ENCODE measurements at regions not wholly inside any gene's neighbourhood (a gene's known extent, or its start where the extent isn't known, plus 50 kb on each side); places are given as distances from the start of the nearest gene placed in this dataset.

DNA sequence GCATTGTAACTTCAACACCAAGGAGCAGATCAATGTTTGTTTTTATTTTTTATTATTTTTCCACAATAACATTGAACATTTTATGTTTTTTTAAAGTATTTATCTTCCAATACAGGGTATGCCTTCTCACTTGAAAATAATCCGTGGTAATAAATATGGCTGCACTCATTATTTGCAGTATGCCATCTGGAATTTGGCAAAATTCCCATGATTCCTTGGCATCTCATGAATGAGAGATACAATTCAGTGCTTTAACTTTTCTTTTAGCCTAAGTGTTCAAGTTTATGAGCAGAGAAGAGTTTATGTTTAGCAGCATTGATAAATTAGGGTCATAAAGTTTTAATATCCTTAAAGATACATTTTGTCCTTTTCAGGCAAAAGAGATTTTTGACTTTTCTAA lies 1109.6 kb upstream of the ATXN8OS start:
- CTCF ChIA-PET = no interaction called here
- TF ChIP-seq ZNF514 (tag by site-specific recombination; IDR thresholded peaks at IDR 0.05) (no peak), ZFP41 (tag by site-specific recombination; IDR thresholded peaks at IDR 0.05; ENCODE audit: borderline replicate concordance) (no peak), ZNF341 (tag by site-specific recombination; IDR thresholded peaks at IDR 0.05; ENCODE audit: low read depth) (no peak), YY1 (tag by site-specific recombination; IDR thresholded peaks at IDR 0.05) (no peak), ZBTB20 (tag by site-specific recombination; IDR thresholded peaks at IDR 0.05) (no peak), ZSCAN23 (tag by site-specific recombination; IDR thresholded peaks at IDR 0.05) (no peak), ZNF433 (tag by site-specific recombination; IDR thresholded peaks at IDR 0.05; ENCODE audit: low read depth) (no peak), YY2 (tag by site-specific recombination; IDR thresholded peaks at IDR 0.05) (no peak), ZNF366 (tag by site-specific recombination; conservative IDR thresholded peaks at IDR 0.05) (no peak), ZBTB1 (tag by site-specific recombination; IDR thresholded peaks at IDR 0.05) (no peak), ZIC2 (tag by site-specific recombination; IDR thresholded peaks at IDR 0.05) (no peak), ZBTB48 (tag by site-specific recombination; IDR thresholded peaks at IDR 0.05) (no peak)
- TF ChIP-seq, protein P1, sequence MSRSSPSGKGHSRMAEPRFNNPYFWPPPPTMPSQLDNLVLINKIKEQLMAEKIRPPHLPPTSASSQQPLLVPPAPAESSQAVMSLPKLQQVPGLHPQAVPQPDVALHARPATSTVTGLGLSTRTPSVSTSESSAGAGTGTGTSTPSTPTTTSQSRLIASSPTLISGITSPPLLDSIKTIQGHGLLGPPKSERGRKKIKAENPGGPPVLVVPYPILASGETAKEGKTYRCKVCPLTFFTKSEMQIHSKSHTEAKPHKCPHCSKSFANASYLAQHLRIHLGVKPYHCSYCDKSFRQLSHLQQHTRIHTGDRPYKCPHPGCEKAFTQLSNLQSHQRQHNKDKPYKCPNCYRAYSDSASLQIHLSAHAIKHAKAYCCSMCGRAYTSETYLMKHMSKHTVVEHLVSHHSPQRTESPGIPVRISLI (tag by site-specific recombination; IDR thresholded peaks at IDR 0.05) = no peak
- TF ChIP-seq, protein P2, sequence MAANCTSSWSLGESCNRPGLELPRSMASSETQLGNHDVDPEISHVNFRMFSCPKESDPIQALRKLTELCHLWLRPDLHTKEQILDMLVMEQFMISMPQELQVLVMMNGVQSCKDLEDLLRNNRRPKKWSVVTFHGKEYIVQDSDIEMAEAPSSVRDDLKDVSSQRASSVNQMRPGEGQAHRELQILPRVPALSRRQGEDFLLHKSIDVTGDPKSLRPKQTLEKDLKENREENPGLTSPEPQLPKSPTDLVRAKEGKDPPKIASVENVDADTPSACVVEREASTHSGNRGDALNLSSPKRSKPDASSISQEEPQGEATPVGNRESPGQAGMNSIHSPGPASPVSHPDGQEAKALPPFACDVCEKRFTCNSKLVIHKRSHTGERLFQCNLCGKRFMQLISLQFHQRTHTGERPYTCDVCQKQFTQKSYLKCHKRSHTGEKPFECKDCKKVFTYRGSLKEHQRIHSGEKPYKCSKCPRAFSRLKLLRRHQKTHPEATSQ (tag by site-specific recombination; IDR thresholded peaks at IDR 0.05) = no peak
- TF ChIP-seq, protein P3, sequence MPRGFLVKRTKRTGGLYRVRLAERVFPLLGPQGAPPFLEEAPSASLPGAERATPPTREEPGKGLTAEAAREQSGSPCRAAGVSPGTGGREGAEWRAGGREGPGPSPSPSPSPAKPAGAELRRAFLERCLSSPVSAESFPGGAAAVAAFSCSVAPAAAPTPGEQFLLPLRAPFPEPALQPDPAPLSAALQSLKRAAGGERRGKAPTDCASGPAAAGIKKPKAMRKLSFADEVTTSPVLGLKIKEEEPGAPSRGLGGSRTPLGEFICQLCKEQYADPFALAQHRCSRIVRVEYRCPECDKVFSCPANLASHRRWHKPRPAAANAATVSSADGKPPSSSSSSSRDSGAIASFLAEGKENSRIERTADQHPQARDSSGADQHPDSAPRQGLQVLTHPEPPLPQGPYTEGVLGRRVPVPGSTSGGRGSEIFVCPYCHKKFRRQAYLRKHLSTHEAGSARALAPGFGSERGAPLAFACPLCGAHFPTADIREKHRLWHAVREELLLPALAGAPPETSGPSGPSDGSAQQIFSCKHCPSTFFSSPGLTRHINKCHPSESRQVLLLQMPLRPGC (tag by site-specific recombination; IDR thresholded peaks at IDR 0.05) = no peak
- H3K9me3 ChIP-seq (ENCODE audit: control insufficient read depth, insufficient read depth, low read depth, low read length) = no peaks in the 10 kb centered on the region

DNA sequence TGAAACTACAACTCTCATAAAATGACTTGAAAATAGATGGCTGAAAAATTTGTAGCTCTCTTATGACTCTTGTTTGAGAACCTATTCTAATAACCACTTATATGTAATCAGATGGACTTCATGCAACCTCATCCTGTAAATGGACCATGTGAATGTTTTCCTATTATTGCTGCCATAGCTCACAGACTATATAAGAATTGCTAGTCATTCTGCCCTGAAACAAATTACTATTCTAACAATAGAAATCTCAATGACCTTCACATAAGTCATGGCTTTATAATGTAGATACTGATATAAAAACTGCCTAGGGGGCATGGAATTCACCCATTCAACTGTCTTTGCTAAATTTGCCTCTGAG lies 1111.0 kb upstream of the ATXN8OS start:
- Histone ChIP-seq H3K4me3 (ENCODE audit: low read depth, low read length) (no peak overlapping the region), H3K9me3 (ENCODE audit: control insufficient read depth, insufficient read depth, low read depth, low read length) (no peaks in the 10 kb centered on the region), H3K4me1 (ENCODE audit: control insufficient read depth, insufficient read depth, low read length) (no peaks in the 10 kb centered on the region), H3K27ac (ENCODE audit: extremely low read depth, low read depth, low read length) (no peak overlapping the region), H3K36me3 (ENCODE audit: control insufficient read depth in 2 of 2, insufficient read depth in 1 of 2, low read length in 2 of 2) (no peaks in the 10 kb centered on the region)
- ChIA-PET POLR2A (no interaction called here), CTCF (no interaction called here)
- TF ChIP-seq ZBTB20 (tag by site-specific recombination; IDR thresholded peaks at IDR 0.05) (no peak), ZBTB7A (tag by site-specific recombination; IDR thresholded peaks at IDR 0.05; ENCODE audit: low read depth) (no peak), ZNF175 (tag by site-specific recombination; IDR thresholded peaks at IDR 0.05) (no peak), ZFP3 (tag by site-specific recombination; IDR thresholded peaks at IDR 0.05; ENCODE audit: low read depth) (no peak), BCL11B (tag by site-specific recombination; IDR thresholded peaks at IDR 0.05; ENCODE audit: low read depth) (no peak)
- TF ChIP-seq, protein P4, sequence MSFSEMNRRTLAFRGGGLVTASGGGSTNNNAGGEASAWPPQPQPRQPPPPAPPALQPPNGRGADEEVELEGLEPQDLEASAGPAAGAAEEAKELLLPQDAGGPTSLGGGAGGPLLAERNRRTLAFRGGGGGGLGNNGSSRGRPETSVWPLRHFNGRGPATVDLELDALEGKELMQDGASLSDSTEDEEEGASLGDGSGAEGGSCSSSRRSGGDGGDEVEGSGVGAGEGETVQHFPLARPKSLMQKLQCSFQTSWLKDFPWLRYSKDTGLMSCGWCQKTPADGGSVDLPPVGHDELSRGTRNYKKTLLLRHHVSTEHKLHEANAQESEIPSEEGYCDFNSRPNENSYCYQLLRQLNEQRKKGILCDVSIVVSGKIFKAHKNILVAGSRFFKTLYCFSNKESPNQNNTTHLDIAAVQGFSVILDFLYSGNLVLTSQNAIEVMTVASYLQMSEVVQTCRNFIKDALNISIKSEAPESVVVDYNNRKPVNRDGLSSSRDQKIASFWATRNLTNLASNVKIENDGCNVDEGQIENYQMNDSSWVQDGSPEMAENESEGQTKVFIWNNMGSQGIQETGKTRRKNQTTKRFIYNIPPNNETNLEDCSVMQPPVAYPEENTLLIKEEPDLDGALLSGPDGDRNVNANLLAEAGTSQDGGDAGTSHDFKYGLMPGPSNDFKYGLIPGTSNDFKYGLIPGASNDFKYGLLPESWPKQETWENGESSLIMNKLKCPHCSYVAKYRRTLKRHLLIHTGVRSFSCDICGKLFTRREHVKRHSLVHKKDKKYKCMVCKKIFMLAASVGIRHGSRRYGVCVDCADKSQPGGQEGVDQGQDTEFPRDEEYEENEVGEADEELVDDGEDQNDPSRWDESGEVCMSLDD (tag by site-specific recombination; IDR thresholded peaks at IDR 0.05) = no peak
- TF ChIP-seq, protein P5, sequence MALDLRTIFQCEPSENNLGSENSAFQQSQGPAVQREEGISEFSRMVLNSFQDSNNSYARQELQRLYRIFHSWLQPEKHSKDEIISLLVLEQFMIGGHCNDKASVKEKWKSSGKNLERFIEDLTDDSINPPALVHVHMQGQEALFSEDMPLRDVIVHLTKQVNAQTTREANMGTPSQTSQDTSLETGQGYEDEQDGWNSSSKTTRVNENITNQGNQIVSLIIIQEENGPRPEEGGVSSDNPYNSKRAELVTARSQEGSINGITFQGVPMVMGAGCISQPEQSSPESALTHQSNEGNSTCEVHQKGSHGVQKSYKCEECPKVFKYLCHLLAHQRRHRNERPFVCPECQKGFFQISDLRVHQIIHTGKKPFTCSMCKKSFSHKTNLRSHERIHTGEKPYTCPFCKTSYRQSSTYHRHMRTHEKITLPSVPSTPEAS (tag by site-specific recombination; IDR thresholded peaks at IDR 0.05) = no peak
- TF ChIP-seq, protein P6, sequence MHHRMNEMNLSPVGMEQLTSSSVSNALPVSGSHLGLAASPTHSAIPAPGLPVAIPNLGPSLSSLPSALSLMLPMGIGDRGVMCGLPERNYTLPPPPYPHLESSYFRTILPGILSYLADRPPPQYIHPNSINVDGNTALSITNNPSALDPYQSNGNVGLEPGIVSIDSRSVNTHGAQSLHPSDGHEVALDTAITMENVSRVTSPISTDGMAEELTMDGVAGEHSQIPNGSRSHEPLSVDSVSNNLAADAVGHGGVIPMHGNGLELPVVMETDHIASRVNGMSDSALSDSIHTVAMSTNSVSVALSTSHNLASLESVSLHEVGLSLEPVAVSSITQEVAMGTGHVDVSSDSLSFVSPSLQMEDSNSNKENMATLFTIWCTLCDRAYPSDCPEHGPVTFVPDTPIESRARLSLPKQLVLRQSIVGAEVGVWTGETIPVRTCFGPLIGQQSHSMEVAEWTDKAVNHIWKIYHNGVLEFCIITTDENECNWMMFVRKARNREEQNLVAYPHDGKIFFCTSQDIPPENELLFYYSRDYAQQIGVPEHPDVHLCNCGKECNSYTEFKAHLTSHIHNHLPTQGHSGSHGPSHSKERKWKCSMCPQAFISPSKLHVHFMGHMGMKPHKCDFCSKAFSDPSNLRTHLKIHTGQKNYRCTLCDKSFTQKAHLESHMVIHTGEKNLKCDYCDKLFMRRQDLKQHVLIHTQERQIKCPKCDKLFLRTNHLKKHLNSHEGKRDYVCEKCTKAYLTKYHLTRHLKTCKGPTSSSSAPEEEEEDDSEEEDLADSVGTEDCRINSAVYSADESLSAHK (tag by site-specific recombination; IDR thresholded peaks at IDR 0.05) = no peak

More for the DNA sequence above, 1109.6 kb upstream of the ATXN8OS start:
- H3K27ac ChIP-seq (ENCODE audit: extremely low read depth, low read depth, low read length) = no peak overlapping the region
- H3K36me3 ChIP-seq (ENCODE audit: control insufficient read depth in 2 of 2, insufficient read depth in 1 of 2, low read length in 2 of 2) = no peaks in the 10 kb centered on the region
- POLR2A ChIA-PET = no interaction called here
- no peak overlapping the region for H3K4me3 ChIP-seq (ENCODE audit: low read depth, low read length)
- no peaks in the 10 kb centered on the region for H3K4me1 ChIP-seq (ENCODE audit: control insufficient read depth, insufficient read depth, low read length)
